H1 (cell line): ENCODE measurements at regions not wholly inside any gene's neighbourhood (a gene's known extent, or its start where the extent isn't known, plus 50 kb on each side); places are given as distances from the start of the nearest gene placed in this dataset.

ENCODE experiments used
- CHD7 ChIP-seq: fragments of 300-600 bp; sonication (generic); IDR thresholded peaks from 2 replicates; pipeline ENCODE4 v1.7.1; 2012; ENCODE audit warnings: low read length, moderate library complexity, mild to moderate bottlenecking, inconsistent platforms; ENCODE audit not compliant: insufficient replicate concordance
- HDAC2 ChIP-seq, 2 experiments: fragments of 300-600 bp in 1 of 2; sonication (generic) in 1 of 2; IDR thresholded peaks; 2 replicates each; pipeline ENCODE4 v1.6.1; 2011 to 2012; ENCODE audit warnings: low read depth in 2 of 2, low read length in 2 of 2, mild to moderate bottlenecking in 2 of 2, moderate library complexity in 2 of 2, borderline replicate concordance in 1 of 2, inconsistent platforms in 1 of 2
- KDM4A ChIP-seq: IDR thresholded peaks from one replicate; pipeline ENCODE4 v1.7.1; 2012; ENCODE audit warnings: low read depth, mild to moderate bottlenecking, moderate library complexity, low read length, inconsistent platforms; ENCODE audit not compliant: severe bottlenecking
- SIN3A ChIP-seq, 2 experiments: IDR thresholded peaks in 1 of 2; conservative IDR thresholded peaks in 1 of 2; 2 replicates each; pipeline ENCODE4 v1.6.1; 2011 to 2012; ENCODE audit warnings: low read length in 2 of 2, improper control_type of control experiment in 1 of 2, low read depth in 1 of 2, mild to moderate bottlenecking in 1 of 2

GRCh38 chr10:61059636-61060035 is 115.7 kb upstream of the RHOBTB1 start (continued):
- TF ChIP-seq CHD7 = no peak
- TF ChIP-seq KDM4A = no peak
- no peak for TF ChIP-seq HDAC2 (IDR thresholded peaks at IDR 0.05; ENCODE audit: borderline replicate concordance in 1 of 2, low read depth in 2 of 2, low read length in 2 of 2)
- TF ChIP-seq SIN3A (conservative IDR thresholded peaks at IDR 0.05 in 1 of 2, IDR thresholded peaks at IDR 0.05 in 1 of 2; ENCODE audit: low read depth in 1 of 2, low read length in 2 of 2) = no peak
